ENCODE measurements at regions not wholly inside any gene's neighbourhood (a gene's known extent, or its start where the extent isn't known, plus 50 kb on each side); places are given as distances from the start of the nearest gene placed in this dataset.

DNA sequence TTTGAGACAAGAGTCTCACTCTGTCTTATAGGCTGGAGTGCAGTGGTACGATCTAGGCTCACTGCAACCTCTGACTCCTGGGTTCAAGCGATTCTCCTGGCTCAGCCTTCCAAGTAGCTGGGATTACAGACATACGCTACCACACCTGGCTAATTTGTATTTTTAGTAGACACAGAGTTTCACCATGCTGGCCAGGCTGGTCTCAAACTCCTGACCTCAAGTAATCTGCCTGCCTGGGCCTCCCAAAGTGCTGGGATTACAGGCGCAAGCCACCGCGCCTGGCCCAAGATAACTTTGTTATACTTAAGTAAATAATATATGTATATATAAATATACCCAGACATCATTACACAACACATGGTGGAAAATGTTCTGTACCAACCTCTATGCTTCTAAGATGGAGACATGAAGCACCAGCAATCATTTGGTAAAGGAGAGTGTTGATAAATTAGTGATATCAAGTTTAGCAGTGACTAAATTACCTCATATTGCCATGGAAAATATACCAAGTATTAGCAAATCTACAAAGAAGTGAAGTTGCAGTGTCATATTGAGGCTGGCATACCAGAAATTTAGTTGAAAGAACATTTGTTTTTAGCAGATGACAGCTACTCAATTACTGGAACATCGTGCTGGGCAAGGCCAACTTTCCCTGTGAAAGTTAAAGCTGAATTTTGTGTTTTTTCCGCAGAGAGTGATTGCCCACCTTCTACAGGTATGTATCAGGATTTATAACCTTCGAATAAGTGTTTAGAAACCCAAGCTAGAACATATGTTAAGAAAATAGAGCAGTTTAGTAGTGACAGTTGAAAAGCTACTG lies 177.7 kb downstream of the MYCN start:
- DNase-seq (ENCODE audit: extremely low read depth, low read depth, low spot score), result no peak

DNA sequence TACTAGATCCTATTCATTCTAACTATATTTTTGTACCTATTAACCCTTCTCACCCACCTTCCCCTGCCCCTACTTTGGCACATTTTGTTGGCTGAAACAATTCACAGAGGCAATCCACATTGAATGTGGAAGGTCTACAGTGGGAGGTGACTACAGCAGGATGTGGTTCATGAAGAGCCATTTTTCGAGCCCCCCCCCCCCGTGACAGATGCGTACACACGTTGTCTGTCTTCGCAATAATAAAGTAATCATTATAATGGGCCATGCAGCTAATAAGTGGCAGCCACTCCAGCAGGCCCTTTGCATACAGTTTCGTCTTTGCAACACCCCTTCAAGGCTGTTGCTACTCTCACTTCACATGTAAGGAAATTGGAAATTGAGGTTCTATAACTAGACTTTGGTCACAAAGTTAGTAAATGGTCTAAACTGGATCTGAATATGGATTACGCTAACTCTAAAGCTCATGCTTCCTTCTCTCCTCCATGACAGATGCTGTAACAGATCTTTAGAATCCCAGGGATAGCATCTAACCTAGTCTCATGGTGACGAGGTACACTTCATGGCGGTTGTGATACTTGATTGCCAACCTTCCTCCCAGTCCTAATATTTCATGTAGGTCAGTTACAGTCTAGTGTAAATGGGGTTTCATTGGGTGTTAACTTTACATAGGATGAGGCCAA lies 176.8 kb downstream of the MYCN start:
- no peak for DNase-seq (ENCODE audit: extremely low read depth, low read depth, low spot score)

DNA sequence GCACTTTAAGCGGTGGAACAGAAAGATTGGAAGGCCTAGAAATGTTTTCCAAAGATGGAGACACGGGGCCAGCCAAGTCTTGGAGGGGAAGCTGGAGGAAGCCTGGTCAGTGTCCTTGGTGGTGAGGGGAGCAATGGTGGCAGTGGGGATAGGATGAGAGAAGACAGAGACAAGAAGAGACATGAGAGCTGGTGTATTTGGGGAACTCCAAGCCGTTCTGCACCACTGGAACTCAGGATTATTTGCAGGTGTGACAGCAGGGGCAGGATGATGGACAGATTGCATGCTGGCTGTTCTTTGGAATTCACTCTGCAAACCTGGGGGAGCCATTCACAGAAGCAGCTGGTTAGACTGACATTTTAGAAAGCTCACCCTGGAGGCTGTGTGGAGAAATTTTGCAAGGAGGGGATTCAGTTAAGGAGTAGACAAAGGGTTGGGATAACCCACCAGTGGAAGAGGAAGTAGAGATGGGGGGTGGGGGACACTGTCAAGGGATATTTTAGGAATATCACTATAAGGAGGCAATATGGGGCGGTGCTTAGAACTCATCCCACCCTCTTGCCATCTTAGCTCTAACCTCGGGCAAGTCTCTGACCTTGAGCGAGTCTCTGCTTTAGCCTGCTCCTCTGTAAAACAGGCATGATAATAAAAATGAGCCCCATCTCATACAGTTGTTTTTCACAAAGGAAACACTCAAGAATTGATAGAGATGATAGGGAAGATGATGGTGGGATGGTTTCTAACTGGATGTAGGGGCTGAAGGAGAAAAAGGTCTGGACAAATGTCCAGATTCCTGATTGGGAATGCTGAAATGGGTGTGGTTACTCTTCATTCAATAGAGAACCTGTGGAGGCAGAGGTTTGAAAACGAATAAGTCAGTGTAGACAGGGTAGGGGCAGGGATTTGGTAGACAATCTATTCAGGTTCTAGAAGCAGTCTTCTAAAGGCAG lies 175.8 kb downstream of the MYCN start:
- no peak for DNase-seq (ENCODE audit: extremely low read depth, low read depth, low spot score)

DNA sequence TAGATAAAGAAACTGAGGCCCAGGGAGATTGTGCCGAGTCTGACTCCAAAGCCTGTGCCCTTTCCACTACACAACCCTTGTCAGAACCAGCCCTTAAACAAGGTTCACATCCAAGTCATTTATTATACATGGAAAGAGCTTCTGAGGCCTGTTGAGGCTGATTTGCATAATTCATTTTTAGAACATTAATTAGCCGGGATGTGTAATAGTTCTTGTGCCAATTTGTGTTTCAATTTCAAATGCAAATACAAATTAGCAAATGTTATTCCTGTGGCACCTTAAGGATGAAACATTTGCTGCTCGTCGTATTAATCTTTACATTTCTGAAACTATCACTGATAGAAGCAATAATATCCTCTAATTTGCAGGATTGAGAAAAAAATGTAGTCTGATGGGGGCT lies 174.9 kb downstream of the MYCN start:
- no peak for DNase-seq (ENCODE audit: extremely low read depth, low read depth, low spot score)

DNA sequence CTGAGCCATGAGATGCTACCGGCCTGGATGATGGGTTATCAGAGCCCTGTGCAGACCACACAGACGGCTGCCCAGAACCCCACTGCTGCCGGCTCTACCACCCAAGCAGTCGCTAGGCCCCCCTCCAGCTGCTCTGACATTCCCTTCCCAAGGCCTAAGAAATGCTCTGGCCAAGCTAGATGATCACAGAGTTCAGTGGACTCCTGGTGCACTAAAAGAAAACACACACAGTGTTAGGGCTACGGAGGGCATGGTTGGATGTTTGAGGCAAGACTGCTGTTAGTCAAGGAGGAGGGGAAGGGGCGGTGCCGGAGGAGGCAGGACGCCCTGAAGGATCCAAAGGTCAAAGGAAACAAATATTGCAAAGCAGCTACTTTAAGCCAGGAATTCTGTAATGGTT lies 174.5 kb downstream of the MYCN start:
- no peak for DNase-seq (ENCODE audit: extremely low read depth, low read depth, low spot score)

DNA sequence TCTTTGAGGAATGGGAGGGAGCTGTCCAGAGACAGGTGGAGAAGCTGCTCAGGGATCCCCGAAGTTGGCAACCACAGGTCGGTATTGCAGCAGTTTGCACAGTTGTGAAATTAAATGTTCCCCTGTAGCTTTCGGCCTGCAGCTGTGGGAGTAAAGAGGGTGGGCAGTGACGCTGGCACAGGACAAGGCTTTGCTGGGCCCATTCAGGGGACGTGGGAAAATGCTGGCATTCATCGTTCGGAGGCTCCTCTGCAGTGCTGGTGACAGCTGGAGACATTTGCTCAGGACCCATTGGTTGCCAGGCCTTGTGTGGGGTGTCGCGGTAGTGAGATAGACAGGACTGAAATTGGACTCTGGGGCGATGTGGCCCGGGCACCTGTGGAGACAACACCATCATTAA lies 173.7 kb downstream of the MYCN start:
- DNase-seq (ENCODE audit: extremely low read depth, low read depth, low spot score), result no peak

DNA sequence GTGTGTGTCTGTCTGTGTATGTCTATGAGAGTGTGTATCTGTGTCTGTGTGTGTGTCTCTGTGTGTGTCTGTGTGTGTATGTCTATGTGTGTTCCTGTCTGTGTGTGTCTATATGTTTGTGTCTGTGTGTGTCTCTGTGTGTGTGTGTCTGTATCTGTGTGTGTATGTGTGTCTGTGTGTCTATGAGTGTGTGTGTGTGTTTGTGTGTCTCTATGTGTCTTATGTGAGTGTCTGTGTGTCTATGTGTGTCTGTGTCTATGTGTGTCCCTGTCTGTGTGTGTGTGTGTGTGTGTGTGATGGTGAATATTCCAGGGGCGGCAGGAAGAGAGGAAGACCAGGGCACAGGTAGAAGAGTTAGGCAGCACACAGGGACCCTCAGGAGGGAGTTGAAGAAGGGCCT lies 173.2 kb downstream of the MYCN start:
- DNase-seq (ENCODE audit: extremely low read depth, low read depth, low spot score), result no peak

DNA sequence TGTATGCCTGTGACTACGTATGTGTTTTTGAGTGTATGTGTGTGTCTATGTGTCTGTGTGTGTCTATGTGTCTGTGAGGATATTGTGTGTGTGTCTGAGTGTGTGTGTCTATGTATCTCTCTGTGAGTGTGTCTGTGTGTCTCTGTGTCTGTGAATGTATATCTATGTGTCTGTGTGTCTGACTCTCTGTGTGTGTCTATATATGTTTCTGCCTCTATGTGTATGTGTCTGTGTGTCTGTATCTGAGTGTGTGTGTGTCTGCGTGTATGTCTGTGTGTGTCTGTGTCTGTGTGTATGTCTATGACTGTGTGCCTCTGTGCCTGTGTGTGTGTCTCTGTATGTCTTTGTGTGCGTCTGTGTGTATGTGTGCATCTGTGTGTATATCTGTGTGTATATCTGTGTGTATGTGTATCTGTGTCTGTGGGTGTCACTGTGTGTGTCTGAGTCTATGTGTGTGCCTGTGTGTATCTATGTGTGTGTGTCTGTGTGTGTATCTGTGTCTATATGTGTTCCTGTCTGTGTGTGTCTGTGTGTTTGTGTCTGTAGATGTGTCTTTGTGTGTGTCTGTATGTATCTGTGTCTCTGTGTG lies 172.7 kb downstream of the MYCN start:
- DNase-seq (ENCODE audit: extremely low read depth, low read depth, low spot score), result no peak

DNA sequence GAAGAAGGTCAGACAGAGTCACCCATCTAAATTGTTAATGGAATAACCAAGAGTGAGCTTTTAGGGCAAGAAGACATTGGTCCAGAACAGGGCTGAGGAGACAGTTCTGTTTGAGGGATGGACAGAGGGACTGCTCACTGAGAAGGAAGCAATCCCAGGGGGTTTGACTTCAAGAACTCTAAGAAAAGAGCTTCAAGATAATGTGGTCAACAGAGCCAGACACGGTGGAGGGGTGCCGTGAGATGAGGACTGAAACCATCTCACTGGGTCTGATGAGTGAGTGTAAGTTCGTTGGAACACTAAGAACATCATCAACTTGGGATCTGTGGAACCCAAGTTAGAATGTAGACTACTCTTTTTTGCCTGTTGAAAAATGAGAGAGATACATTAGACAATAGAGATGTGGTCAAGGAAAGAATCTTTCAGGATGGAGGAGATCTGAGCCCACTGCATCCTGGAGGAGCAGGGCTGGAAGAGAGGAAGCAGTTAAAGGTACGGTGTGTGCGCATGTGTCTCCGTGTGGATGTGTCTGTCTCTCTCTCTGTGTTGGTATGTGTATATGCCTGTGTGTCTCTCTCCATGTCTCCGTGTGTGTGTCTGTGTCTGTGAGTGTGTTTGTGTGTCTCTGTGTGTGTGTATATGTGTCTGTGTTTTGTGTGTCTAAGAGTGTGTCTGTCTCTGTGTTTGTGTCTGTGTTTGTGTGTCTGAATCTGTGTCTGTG lies 172.1 kb downstream of the MYCN start:
- no peak for DNase-seq (ENCODE audit: extremely low read depth, low read depth, low spot score)

DNA sequence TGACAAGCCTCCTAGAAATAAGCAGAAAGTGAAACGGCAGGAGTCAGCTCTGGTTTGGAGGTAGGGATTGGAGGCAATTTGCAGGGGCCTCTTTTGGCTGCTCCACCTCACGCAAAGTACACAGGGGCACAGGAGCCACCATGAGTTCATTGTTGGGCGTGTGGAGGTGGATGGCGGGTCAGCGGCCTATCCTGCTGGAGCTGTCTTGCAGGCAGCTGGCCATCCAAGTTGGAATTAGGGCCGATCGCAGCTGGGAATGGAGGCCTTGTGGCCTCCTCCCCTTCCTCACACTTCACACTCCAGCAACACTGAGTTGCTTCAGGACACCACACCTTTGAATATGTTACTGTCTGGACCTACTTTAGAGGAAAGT lies 171.5 kb downstream of the MYCN start:
- DNase-seq (ENCODE audit: extremely low read depth, low read depth, low spot score), result no peak

DNA sequence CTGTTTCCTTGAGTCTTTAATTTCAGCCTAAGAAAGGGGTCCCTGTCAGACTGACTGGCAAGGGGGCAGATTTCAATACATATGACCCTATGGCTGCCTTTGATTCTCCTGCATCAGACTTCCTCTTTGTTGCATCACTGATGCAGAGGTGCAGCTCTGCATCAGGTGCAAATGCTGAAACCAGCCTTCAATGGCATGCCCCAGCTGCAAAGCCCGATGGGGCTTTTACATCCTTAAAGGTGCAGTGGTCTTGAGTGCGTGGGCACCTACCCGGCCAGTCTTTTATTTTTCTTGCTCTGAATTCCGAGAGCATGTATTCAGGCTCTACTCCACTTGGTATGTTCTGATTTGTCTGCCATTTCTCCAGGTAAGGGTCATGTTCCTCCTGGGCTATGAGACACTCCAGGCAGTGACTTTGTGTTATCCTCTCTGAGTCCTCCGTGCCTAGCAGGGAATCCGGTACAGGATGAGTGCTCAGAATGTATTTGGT lies 169.5 kb downstream of the MYCN start:
- no peak for DNase-seq (ENCODE audit: extremely low read depth, low read depth, low spot score)

DNA sequence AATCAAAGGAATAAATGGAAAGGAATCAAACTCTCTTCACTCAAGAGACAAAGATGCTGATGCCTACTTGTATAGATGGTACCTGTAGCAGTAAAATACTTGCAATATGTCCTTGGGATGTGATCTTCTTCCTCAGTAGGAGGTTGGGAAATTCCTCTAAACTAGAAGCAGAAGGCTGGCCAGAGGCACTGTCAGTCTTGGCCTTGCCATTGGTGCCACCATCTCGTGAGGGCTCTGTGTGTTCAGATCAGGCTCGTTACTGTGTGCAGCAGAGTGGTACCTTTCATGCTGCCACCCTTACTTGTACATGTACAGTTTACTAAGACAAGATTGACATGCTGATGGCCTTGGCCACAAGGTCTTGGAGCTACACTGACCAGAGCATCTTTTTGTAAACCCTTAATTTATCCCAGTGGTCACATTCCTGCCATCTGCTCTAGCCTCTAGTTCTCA lies 169.0 kb downstream of the MYCN start:
- no peak for DNase-seq (ENCODE audit: extremely low read depth, low read depth, low spot score)

DNA sequence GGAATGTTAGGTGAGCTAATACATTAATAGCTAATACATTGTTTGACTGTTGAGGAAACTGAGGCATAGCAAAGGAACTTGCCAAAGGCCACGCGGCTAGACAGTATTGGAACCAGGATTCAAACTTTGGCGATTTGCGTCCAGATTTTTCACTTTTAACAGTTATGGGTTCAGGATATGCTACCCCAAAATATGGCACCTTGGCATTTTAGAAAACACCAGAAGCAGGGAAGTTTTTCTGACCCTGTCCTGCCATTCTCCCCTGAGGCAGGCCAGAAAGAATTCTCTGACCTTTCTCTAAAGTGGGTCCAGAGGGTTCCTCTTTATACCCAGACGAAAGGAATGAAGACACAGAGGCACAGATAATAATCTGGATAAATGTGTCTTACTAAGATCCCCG lies 166.9 kb downstream of the MYCN start:
- DNase-seq (ENCODE audit: extremely low read depth, low read depth, low spot score), result no peak

DNA sequence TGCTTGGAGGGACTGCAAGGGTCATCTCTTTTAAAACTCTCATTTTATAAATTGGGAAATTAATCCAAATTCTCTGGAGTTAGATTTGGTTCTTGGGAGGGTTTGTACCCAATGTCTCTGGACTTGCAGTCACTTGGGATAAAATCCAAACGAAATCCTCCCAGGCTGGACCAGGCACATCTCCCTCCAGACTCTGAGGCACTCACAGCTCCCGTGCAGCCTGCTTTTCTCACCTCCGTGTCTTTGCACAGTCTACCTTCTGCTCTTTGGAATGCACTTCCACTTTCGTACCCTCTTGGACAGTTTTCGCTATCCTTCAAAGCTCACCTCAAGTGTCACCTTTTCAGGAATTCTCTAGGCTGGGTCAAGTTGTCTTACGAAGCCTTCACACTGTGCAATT lies 166.3 kb downstream of the MYCN start:
- no peak for DNase-seq (ENCODE audit: extremely low read depth, low read depth, low spot score)

DNA sequence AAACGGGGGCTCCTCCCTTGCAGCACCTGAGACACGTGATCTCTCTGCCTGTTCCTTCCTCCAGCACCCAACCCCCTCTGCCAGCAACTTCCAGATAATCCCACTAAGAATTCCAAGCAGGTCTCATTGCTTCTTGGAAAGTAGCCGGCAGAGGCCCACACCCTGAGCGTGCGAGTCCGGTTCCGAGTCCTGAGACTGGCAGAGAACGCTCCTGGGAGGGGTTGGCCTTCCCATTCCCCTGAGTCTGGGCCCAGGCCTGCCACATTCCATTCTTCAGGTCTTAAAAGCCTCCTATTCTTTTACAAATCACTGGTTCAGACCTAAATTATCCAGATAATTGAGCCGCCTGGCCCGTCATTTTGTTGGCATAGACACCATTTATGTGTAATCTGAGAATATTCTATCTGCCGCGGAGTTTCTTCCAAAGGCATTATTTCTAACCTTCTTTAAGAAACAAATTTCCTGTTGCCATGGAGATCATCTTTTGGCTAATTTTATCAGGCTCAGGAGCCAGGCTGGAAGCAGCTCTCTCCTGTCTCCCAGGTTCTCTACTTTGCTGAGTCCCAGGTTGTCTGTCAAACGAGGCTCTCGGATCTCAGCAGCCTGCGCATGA lies 165.4 kb downstream of the MYCN start:
- no peak for DNase-seq (ENCODE audit: extremely low read depth, low read depth, low spot score)

DNA sequence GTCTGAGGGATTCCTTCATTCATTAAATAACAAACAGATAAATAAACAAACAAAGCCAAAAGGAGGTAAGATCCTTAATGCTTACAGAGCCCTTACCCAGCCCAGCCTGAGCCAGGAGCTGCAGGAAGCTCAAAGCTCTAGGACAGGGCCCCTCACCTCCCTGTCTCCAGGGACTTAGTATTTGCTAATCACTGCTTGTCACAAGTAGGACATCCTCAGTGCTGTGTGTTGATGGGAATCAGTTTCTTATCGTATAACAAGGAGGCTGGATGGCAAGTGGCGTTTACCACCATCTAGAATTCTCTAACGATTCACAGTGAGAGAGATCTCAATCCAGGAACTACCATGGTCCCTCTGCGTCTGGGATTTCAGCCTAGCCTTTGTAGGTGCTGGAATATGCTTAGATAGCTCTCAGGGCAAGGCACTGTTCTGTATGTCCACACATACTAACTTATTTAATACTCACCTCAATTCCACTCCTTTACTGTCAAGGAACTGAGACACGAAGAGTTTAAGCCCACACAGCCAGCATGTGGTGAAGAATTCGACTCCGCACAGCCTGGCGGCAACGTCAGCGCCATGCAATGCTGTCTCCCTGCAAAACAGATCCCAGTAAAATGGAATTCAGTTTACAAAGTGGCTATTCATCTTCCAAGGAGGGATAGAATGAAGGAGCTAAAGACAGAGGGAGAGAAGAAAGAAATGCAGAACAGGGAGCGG lies 164.8 kb downstream of the MYCN start:
- DNase-seq (ENCODE audit: extremely low read depth, low read depth, low spot score), result no peak

DNA sequence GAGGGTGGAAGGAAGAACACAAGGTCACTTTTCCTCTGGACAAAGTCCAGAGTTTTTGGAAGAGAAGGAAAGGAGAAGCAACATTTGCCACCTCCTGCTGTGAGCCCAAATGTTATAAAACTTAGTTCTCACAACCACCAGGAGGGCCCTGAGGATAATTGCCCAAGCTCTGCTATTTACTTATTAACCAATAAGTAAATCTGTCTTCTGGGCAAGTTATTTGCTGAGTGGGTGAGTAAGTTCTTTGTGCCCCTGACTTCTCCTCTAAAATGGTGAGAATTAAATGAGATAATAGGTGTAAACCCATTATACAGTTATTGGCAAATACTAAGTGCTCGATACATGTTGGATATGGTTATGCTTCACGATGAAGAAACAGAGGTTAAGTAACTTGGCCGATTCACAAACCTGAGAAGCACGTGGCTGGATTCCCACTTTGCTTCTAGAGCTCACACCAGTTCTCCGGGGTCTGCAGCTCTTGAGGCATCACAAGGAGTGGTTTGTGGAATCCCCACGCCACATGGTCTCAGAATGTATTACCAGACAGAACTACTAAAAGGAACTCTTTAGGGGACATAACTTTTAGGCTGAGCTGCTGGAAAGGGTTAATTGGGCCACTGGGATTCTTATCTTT lies 164.1 kb downstream of the MYCN start:
- no peak for DNase-seq (ENCODE audit: extremely low read depth, low read depth, low spot score)

DNA sequence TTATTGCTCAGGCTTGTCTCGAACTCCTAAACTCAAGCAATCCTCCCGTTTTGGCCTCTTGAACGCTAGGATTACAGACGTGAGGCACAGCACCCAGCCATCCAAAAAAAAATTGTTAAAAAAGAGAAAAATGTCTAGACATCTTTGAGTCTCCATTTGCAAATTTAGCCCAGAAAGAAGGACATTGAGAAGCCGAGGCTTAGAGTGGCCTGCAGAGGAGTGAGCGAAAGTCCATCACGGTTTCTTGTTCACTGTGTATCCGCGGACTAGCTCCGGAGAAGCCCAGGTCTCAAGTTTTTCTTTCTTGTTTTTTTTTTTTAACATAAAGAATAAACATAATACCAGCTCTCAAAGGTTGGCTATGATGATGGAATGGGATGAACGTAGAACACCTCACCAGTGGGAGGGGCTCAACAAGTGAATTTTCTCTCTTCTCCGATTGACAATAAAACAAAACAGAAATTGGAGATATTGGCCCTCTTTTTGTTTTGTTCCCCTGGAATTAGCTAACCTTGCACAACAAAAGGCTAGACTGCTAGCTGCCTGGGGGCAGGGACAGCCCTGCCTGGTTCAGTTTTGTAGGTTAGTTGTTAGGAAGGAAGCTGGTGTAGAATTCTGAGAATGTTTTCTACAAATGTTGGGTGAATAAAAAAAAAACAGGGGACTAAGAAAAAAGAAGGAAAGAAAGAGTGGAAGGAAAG lies 163.4 kb downstream of the MYCN start:
- no peak for DNase-seq (ENCODE audit: extremely low read depth, low read depth, low spot score)

Data from glomerular endothelial cell (primary cell).